ENCODE measurements at regions not wholly inside any gene's neighbourhood (a gene's known extent, or its start where the extent isn't known, plus 50 kb on each side); places are given as distances from the start of the nearest gene placed in this dataset.
A peak's percentile ranks its signal among the peaks of the same experiment; 100 is the strongest.

DNA sequence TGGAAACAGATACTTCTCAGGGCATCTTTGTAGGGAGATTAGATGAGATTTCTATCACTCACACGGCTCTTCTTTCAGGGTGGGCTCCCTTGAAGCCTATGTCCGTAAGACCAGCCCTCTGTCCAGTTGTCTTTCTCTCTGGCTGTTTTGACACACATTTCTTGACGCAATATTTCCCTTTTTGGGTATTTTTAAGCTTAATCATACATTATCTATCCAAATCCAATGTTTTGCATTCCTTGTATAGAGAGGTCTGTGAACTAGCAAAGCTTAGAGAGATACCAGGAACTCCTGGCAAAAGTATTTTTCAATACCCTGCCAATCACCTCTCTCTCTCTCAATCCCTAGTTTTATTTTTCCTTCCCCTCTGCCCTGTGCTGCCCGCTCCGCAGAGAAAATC, 79.3 kb downstream of the EOMES start:
- Histone ChIP-seq H3K27me3 (replicated peaks) (no peaks in the 10 kb centered on the region), H3K27ac (peak overlapping the region; percentile 3), H3K4me3 (ENCODE audit: low read depth, low read length) (no peak overlapping the region), H3K36me3 (replicated peaks) (no peaks in the 10 kb centered on the region)
- no peak for DNase-seq
- TF ChIP-seq, protein P1, sequence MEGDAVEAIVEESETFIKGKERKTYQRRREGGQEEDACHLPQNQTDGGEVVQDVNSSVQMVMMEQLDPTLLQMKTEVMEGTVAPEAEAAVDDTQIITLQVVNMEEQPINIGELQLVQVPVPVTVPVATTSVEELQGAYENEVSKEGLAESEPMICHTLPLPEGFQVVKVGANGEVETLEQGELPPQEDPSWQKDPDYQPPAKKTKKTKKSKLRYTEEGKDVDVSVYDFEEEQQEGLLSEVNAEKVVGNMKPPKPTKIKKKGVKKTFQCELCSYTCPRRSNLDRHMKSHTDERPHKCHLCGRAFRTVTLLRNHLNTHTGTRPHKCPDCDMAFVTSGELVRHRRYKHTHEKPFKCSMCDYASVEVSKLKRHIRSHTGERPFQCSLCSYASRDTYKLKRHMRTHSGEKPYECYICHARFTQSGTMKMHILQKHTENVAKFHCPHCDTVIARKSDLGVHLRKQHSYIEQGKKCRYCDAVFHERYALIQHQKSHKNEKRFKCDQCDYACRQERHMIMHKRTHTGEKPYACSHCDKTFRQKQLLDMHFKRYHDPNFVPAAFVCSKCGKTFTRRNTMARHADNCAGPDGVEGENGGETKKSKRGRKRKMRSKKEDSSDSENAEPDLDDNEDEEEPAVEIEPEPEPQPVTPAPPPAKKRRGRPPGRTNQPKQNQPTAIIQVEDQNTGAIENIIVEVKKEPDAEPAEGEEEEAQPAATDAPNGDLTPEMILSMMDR (IDR thresholded peaks at IDR 0.05; ENCODE audit: low read depth, low read length, missing control alignments) = no peak
- in situ Hi-C loops (cut with HindIII; ENCODE audit: low pct_ligation_motif_present, low sequenced_read_pairs) = no loop called here

GRCh38 chr3:27641888-27642601, 80.1 kb downstream of the EOMES start:
- DNase-seq = no peak
- Histone ChIP-seq H3K27me3 (replicated peaks) (no peaks in the 10 kb centered on the region), H3K27ac (no peak overlapping the region), H3K36me3 (replicated peaks) (no peaks in the 10 kb centered on the region), H3K4me3 (ENCODE audit: low read depth, low read length) (no peak overlapping the region)
- in situ Hi-C loops (cut with HindIII; ENCODE audit: low pct_ligation_motif_present, low sequenced_read_pairs) = no loop called here
- TF ChIP-seq, protein P1 (IDR thresholded peaks at IDR 0.05; ENCODE audit: low read depth, low read length, missing control alignments) = no peak

- no peak for DNase-seq
- Histone ChIP-seq H3K4me3 (ENCODE audit: low read depth, low read length) (no peak overlapping the region), H3K36me3 (replicated peaks) (no peaks in the 10 kb centered on the region), H3K27ac (no peak overlapping the region), H3K27me3 (replicated peaks) (no peaks in the 10 kb centered on the region)
- TF ChIP-seq, protein P1 (IDR thresholded peaks at IDR 0.05; ENCODE audit: low read depth, low read length, missing control alignments) = no peak
- in situ Hi-C loops (cut with HindIII; ENCODE audit: low pct_ligation_motif_present, low sequenced_read_pairs) = no loop called here
Measured at GRCh38 chr3:27641271-27641800, 80.8 kb downstream of the EOMES start.

DNA sequence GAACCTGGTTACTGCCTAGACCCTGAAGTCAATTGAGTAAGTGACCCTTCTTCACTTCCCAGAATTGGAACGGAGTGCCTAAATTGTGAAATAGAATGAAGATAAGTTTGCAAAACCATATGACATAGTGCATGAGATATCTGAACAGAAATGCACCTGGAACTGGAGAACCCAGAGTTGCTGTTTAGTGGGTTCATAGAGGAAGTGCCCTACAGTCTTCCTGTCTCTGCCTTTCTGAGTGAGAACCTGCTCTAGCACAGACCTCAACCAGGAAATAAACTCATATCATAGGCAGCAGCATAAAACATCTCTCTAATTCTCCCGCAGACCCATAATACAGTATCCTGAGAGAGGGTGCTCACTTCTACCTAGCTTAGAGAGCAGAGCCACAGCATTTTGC, 82.9 kb downstream of the EOMES start:
- no peaks in the 10 kb centered on the region for H3K27me3 ChIP-seq (replicated peaks)

GRCh38 chr3:27638594-27638993, 83.5 kb downstream of the EOMES start:
- Histone ChIP-seq H3K36me3 (replicated peaks) (no peaks in the 10 kb centered on the region), H3K27me3 (replicated peaks) (no peaks in the 10 kb centered on the region), H3K4me3 (ENCODE audit: low read depth, low read length) (no peak overlapping the region), H3K27ac (no peak overlapping the region)
- DNase-seq = no peak
- in situ Hi-C loops (cut with HindIII; ENCODE audit: low pct_ligation_motif_present, low sequenced_read_pairs) = no loop called here
- TF ChIP-seq, protein P1 (IDR thresholded peaks at IDR 0.05; ENCODE audit: low read depth, low read length, missing control alignments) = no peak

More for the DNA sequence above, 82.9 kb downstream of the EOMES start:
- in situ Hi-C loops (cut with HindIII; ENCODE audit: low pct_ligation_motif_present, low sequenced_read_pairs) = no loop called here
- Histone ChIP-seq H3K36me3 (replicated peaks) (no peaks in the 10 kb centered on the region), H3K27ac (no peak overlapping the region), H3K4me3 (ENCODE audit: low read depth, low read length) (no peak overlapping the region)
- TF ChIP-seq, protein P1 (IDR thresholded peaks at IDR 0.05; ENCODE audit: low read depth, low read length, missing control alignments) = no peak
- no peak for DNase-seq
